AG10803 (cell line): ENCODE measurements at regions not wholly inside any gene's neighbourhood (a gene's known extent, or its start where the extent isn't known, plus 50 kb on each side); places are given as distances from the start of the nearest gene placed in this dataset.

Source experiments
- DNase-seq: peaks from one replicate; pipeline ENCODE4 v3.0.0; 2010; ENCODE audit warnings: low read depth
- H3K4me3 ChIP-seq: 2 replicates; pipeline ENCODE4 v1.5.1; 2011; ENCODE audit warnings: mild to moderate bottlenecking, low read length, control low read depth
- TF ChIP-seq, protein P1 (sequence below): conservative IDR thresholded peaks from 2 replicates; pipeline ENCODE4 v1.5.1; 2011; ENCODE audit warnings: mild to moderate bottlenecking, low read length, control low read depth, inconsistent platforms

DNA sequence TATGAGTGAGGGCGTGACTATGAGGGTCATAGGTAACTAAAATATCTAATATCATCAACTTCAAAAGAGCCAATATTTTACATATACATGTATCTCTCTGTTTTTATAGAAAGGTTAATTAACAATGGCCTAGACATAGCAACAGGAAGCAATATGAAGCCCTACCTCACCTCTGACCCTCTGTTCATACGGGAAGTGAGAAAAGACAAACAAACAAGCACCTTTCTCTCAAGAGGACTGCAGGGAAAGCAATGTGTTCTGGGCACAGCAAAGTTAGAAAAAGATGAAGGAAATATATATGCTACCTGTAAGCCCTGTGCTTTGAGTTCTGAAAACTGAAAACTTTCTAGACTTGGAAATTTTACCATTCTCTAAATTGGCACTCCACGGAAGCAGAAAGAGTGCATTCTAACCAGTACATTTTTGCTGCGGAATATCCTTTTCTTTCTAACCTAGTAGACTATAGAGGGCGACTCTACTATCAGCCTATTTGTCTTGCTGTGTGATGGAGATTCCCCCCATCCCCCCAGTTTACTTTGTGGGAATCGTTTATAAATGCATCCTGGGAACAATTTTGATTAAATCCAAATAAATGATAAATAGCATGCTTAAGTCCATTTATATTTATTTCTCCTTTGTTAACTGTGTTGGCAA is 830.4 kb upstream of the FAT3 start:
- no peak overlapping the region for H3K4me3 ChIP-seq
- TF ChIP-seq, protein P1, sequence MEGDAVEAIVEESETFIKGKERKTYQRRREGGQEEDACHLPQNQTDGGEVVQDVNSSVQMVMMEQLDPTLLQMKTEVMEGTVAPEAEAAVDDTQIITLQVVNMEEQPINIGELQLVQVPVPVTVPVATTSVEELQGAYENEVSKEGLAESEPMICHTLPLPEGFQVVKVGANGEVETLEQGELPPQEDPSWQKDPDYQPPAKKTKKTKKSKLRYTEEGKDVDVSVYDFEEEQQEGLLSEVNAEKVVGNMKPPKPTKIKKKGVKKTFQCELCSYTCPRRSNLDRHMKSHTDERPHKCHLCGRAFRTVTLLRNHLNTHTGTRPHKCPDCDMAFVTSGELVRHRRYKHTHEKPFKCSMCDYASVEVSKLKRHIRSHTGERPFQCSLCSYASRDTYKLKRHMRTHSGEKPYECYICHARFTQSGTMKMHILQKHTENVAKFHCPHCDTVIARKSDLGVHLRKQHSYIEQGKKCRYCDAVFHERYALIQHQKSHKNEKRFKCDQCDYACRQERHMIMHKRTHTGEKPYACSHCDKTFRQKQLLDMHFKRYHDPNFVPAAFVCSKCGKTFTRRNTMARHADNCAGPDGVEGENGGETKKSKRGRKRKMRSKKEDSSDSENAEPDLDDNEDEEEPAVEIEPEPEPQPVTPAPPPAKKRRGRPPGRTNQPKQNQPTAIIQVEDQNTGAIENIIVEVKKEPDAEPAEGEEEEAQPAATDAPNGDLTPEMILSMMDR: no peak
- DNase-seq: no peak

GRCh38 chr11:91382946-91383345 is 841.7 kb upstream of the FAT3 start:
- H3K4me3 ChIP-seq: no peak overlapping the region
- DNase-seq: no peak
- TF ChIP-seq, protein P1: no peak

DNA sequence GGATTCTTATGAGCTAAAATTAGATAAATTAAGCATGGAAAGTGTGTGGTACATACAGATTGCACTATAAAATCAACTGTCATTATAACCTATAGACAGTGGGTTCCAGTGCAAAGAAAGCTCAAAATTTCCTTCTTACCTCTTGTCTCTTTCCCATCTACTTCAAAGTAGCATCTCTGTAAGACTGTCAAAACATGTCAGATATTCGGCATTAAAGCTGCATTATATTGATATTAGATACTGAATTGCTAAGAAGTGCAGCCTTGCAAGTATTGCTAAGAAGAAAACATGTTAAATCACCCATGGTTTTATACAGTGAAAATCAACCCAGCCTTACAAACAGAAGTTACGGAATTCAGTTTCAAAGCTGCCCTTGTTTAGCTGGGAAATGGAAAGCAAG is 849.8 kb upstream of the FAT3 start:
- H3K4me3 ChIP-seq: no peak overlapping the region
- DNase-seq: no peak
- TF ChIP-seq, protein P1: no peak

GRCh38 chr11:91373497-91373896 is 851.1 kb upstream of the FAT3 start:
- TF ChIP-seq, protein P1: no peak
- no peak for DNase-seq

DNA sequence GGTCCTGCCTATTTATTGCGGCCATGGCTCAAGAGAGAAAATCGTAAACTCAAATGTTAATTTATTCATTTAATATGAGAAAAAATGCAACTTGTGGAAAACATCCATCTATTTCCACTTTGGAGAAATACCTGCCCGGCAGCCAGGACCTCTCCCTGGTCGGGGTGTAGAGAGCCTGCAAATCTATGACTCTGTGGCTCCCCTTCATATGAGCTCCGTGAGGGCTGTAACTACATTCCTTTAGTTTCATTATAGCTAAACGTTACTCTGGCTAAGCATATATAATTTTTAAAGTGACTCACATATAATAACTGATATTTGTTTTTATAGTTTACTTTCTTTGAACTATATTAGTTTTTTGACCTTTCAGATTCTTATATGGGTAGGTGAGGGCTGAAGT is 857.8 kb upstream of the FAT3 start:
- no peak for DNase-seq
- TF ChIP-seq, protein P1: no peak
- H3K4me3 ChIP-seq: no peak overlapping the region

More at GRCh38 chr11:91373497-91373896, 851.1 kb upstream of the FAT3 start:
- no peak overlapping the region for H3K4me3 ChIP-seq

GRCh38 chr11:91365986-91366585 is 858.5 kb upstream of the FAT3 start:
- no peak for DNase-seq
- TF ChIP-seq, protein P1: no peak
- H3K4me3 ChIP-seq: no peak overlapping the region

- DNase-seq: no peak
- TF ChIP-seq, protein P1: no peak
- H3K4me3 ChIP-seq: no peak overlapping the region
Measured at GRCh38 chr11:91350931-91351330, 873.7 kb upstream of the FAT3 start.
